Muscle layer of duodenum (tissue), 2 donors: ENCODE measurements at regions not wholly inside any gene's neighbourhood (a gene's known extent, or its start where the extent isn't known, plus 50 kb on each side); places are given as distances from the start of the nearest gene placed in this dataset.
"Not testable (repeated sequence)": the region's sequence is repeated elsewhere in the genome, so short reads cannot be mapped to it uniquely, and the experiment has no call there.

Experiments used
- H3K27ac ChIP-seq: one replicate; pipeline ENCODE4 v1.7.0; 2013; ENCODE audit warnings: mild to moderate bottlenecking, low read length
- H3K27me3 ChIP-seq: one replicate; pipeline ENCODE4 v1.7.0; 2013; ENCODE audit warnings: low read depth, mild to moderate bottlenecking, control low read depth, low read length
- H3K36me3 ChIP-seq, 2 donors: one replicate each; pipeline ENCODE4 v1.7.0; 2013; ENCODE audit warnings: low read length in 2 of 2, control low read depth in 1 of 2, mild to moderate bottlenecking in 1 of 2; ENCODE audit not compliant: insufficient read depth in 2 of 2, control insufficient read depth in 1 of 2
- H3K4me1 ChIP-seq, 2 donors: one replicate each; pipeline ENCODE4 v1.7.0; 2013; ENCODE audit warnings: low read length in 2 of 2, mild to moderate bottlenecking in 2 of 2, control low read depth in 1 of 2, moderate library complexity in 1 of 2; ENCODE audit not compliant: insufficient read depth in 2 of 2, control insufficient read depth in 1 of 2
- H3K4me3 ChIP-seq, 2 donors: one replicate each; pipeline ENCODE4 v1.7.0; 2013; ENCODE audit warnings: low read length in 2 of 2, low read depth in 1 of 2, mild to moderate bottlenecking in 1 of 2
- H3K9me3 ChIP-seq, 2 donors: one replicate each; pipeline ENCODE4 v1.7.0; 2013; ENCODE audit warnings: low read length in 2 of 2, control low read depth in 1 of 2, mild to moderate bottlenecking in 1 of 2; ENCODE audit not compliant: control insufficient read depth in 1 of 2
- donor health status: healthy.

- no peaks in the 10 kb centered on the region for H3K27me3 ChIP-seq
- H3K4me1 ChIP-seq = no peaks in the 10 kb centered on the region
- no peak overlapping the region for H3K27ac ChIP-seq
- H3K36me3 ChIP-seq = no peaks in the 10 kb centered on the region
- H3K9me3 ChIP-seq = no peaks in the 10 kb centered on the region
- H3K4me3 ChIP-seq = no peak overlapping the region
These were observed 272.0 kb upstream of the DIO3 start for GRCh38 chr14:101289230-101289690.

DNA sequence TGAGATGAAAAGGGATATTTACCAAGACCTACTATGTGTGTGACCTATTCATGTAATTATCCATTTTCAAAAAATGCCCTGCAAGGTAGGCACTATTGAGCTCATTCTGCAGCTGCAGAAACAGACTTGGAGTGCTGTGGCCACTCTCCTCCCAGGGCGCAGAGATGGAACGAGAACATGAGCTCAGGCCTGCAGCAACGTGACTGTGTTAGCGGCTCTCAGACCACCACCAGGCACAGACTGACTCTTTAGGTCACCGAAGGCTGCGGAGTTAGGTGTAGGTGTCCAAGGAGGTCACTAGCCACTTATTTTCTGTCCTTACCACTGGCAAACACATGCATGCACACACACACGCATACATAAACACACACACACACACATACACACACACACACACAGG, 271.4 kb upstream of the DIO3 start:
- Histone ChIP-seq H3K4me1 (no peaks in the 10 kb centered on the region), H3K27me3 (no peaks in the 10 kb centered on the region), H3K36me3 (no peaks in the 10 kb centered on the region), H3K4me3 (no peak overlapping the region), H3K27ac (no peak overlapping the region), H3K9me3 (no peaks in the 10 kb centered on the region)

- Histone ChIP-seq H3K36me3 (no peaks in the 10 kb centered on the region), H3K27ac (no peak overlapping the region), H3K4me3 (no peak overlapping the region), H3K9me3 (no peaks in the 10 kb centered on the region), H3K27me3 (no peaks in the 10 kb centered on the region), H3K4me1 (no peaks in the 10 kb centered on the region)
These were observed 270.7 kb upstream of the DIO3 start for GRCh38 chr14:101290611-101291010.

DNA sequence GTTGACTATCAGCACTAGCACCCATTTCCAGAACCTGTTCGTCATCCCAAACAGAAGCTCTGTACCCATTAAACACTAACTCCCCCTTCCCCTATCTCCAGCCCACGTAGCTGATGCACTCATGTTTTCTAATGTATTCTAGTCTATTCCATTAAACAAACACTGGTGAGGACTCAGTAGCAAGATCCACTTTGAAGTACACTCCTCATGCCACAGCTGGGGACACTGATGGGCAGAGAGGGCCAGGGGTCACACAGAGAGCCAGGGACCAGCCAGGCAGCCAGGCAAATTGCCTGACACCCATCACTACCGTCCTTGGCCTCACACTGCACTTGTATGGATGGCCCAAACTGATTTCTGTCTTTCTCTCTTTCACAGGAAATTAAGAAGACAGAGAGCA, 269.9 kb upstream of the DIO3 start:
- no peaks in the 10 kb centered on the region for H3K36me3 ChIP-seq
- no peak overlapping the region for H3K4me3 ChIP-seq
- no peaks in the 10 kb centered on the region for H3K27me3 ChIP-seq
- H3K4me1 ChIP-seq = no peaks in the 10 kb centered on the region
- peaks cover 0 to 3% of the 10 kb centered on the region in 2 donors for H3K9me3 ChIP-seq
- H3K27ac ChIP-seq = no peak overlapping the region

GRCh38 chr14:101292448-101292847, 268.8 kb upstream of the DIO3 start:
- H3K4me1 ChIP-seq = no peaks in the 10 kb centered on the region
- H3K9me3 ChIP-seq = peaks cover 0 to 3% of the 10 kb centered on the region in 2 donors
- no peak overlapping the region for H3K27ac ChIP-seq
- H3K4me3 ChIP-seq = no peak overlapping the region
- no peaks in the 10 kb centered on the region for H3K27me3 ChIP-seq
- no peaks in the 10 kb centered on the region for H3K36me3 ChIP-seq

- Histone ChIP-seq H3K27me3 (no peaks in the 10 kb centered on the region), H3K36me3 (no peaks in the 10 kb centered on the region)
These were observed 267.7 kb upstream of the DIO3 start for GRCh38 chr14:101293605-101294004.

DNA sequence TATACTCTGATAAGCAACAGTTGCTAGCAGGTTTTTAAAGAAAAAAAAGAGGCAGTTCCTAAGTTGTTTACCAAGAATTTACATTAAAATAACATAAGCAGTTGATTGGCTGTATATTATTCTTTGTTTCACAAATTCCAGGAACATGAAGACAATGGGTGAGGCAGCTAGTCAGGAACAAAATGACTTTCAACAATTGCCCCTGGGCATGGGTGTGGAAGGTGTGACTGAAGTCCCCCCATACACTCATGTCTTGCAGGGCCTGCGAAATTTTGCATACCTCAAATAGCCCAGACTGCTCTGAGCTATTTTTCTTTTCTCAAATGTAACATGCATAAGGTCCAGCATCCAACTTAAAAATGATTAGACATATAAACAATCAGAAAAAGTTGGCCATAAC, 267.2 kb upstream of the DIO3 start:
- Histone ChIP-seq H3K4me3 (no peak overlapping the region), H3K27ac (no peak overlapping the region), H3K4me1 (no peaks in the 10 kb centered on the region), H3K9me3 (peaks cover 0 to 3% of the 10 kb centered on the region in 2 donors), H3K36me3 (no peaks in the 10 kb centered on the region), H3K27me3 (no peaks in the 10 kb centered on the region)

More at GRCh38 chr14:101293605-101294004, 267.7 kb upstream of the DIO3 start:
- Histone ChIP-seq H3K4me3 (no peak overlapping the region), H3K27ac (no peak overlapping the region), H3K4me1 (no peaks in the 10 kb centered on the region), H3K9me3 (peaks cover 0 to 3% of the 10 kb centered on the region in 2 donors)

DNA sequence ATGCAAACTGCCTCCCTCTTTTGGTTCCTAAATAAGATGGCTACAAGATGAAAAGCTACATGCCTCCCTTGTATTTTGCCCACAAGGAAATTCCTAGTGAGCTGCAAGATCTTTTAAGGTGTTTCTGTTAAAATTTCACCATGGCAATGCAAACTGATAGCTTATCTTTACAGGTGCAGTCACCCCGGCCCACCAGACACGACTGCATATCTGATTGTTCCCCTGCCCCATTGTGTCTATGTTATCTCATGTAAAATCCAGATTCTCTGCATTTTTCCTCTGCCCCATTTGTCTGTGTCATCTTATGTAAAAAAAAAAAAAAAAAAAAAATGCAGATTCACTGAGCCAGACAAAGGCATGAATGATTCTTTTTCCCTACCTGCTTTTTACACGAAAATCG, 261.5 kb upstream of the DIO3 start:
- H3K4me3 ChIP-seq, H3K36me3 ChIP-seq, H3K4me1 ChIP-seq, H3K9me3 ChIP-seq, H3K27me3 ChIP-seq, H3K27ac ChIP-seq: not testable (repeated sequence)

DNA sequence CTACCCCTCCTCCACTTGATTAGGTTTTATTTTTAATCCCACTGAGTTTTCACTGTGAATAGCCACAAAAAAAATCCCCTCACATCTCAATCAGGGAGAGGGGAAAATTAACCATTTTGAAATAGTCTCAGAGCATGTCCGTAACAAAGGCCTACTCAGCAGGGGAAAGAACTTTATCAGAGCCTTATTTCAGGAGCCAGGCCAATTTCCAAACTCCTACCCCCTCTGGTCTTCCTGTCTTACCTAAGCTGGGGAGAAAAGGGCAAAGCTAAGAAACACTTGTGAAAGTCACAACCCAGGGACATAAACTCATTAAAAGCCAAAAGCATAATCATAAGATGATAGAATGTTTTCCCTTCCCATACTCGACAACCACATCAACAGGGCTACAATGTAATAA, 260.3 kb upstream of the DIO3 start:
- Histone ChIP-seq H3K4me1 (no peaks in the 10 kb centered on the region), H3K4me3 (no peak overlapping the region), H3K36me3 (no peaks in the 10 kb centered on the region), H3K27me3 (no peaks in the 10 kb centered on the region), H3K9me3 (peaks cover 0 to 3% of the 10 kb centered on the region in 2 donors), H3K27ac (no peak overlapping the region)

DNA sequence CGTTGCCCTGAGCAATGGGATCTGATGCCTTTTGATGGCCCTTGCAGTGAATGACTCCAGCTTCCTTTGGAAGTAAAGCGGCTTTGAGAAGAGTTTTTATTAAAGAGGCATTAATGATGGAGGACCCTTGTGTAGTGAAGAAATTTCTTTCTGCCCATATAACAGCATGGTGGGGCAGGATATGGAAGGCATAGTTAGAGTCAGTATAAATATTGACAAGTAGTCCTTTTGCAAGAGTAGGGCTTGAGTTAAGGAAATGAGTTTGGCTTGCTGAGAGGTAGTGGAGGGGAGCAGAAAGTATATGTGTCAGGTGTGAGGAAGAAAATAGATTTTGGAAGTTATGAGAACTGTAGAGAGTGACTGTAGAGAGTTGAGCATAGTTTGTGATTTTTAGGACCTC, 254.1 kb upstream of the DIO3 start:
- H3K9me3 ChIP-seq, H3K27ac ChIP-seq, H3K4me1 ChIP-seq, H3K36me3 ChIP-seq, H3K27me3 ChIP-seq, H3K4me3 ChIP-seq: not testable (repeated sequence)

DNA sequence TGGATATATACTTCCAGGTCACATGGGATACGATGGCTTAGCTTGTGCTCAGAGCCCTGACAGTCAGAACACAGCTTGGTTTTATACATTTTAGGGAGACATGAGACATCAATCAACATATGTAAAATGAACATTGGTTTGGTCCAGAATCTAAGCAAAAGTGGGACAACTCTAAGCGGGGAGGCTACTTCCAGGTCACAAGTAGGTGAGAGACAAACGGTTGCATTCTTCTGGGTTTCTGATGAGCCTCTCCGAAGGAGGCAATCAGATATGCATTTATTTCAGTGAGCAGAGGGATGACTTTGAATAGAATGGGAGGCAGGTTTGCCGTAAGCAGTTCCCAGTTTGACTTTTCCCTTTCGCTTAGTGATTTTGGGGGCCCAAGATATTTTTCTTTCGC, 250.1 kb upstream of the DIO3 start:
- not testable (repeated sequence) for H3K27ac ChIP-seq, H3K4me3 ChIP-seq, H3K4me1 ChIP-seq, H3K36me3 ChIP-seq, H3K27me3 ChIP-seq
- H3K9me3 ChIP-seq = peaks cover 3 to 11% of the 10 kb centered on the region in 2 donors

DNA sequence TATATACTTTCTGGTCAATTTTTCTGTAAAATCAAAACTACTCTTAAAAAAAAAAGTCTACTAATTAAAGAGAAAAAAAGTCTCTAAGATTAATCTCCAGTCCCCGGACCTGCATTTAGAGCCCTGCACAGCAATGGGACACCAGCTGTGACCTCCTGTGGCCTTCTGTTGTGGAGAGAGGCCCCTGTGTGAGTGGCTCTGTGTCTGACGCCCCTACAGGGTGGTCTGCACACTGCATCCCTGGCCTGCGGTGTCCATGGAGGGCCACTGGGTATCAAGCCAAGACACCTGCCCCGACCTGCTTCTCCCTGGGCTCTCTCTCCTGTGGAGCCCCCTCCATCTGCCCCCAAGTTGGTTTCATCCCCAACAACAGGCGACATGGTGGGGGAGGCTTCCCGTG, 248.0 kb upstream of the DIO3 start:
- no peaks in the 10 kb centered on the region for H3K27me3 ChIP-seq
- H3K9me3 ChIP-seq = peaks cover 7 to 9% of the 10 kb centered on the region in 2 donors
- no peaks in the 10 kb centered on the region for H3K36me3 ChIP-seq
- no peak overlapping the region for H3K4me3 ChIP-seq
- H3K27ac ChIP-seq = no peak overlapping the region
- no peaks in the 10 kb centered on the region for H3K4me1 ChIP-seq
